ENCODE measurements at regions not wholly inside any gene's neighbourhood (a gene's known extent, or its start where the extent isn't known, plus 50 kb on each side); places are given as distances from the start of the nearest gene placed in this dataset.

DNA sequence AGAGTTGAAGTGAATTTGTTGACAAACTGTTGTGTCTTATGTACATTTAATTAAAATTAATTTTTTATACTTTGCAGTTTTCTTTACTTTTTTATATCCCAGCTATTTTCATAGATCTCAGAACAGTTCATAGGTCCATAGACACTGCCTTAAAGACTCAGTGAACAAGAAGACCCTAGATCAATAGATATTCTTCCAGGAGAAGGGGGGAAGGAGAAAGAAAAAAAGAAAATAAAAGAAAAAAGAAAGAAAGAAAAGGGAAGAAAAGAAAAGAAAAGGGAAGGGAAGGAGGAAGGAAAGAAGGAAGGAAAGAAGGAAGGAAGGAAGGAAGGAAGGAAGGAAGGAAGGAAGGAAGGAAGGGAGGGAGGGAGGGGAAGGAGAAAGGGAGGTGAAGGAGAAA, 130.8 kb downstream of the MAFB start:
- DNase-seq (ENCODE audit: extremely low read depth in 1 of 11, low read depth in 9 of 11, low spot score in 4 of 11): no peak

DNA sequence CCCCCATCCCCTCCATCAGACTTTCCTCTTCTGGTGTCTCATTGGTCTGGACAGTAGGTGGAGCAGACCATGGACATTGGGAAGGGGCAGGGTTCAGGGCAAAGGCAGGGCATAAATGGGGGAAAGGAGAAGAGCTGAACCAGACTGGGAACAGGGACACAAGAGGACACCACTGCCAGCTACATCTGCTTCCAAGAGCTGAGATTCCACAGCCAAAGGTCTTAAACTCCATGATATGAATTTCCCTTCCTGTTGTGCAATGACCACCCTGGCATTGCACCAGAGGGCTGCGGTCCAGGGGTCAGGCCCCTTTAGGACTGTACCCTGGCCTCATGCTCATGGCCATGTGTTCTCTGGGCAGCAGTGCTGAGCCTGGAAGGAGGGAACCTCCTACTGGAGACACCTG, 137.9 kb downstream of the MAFB start:
- no peak for DNase-seq (ENCODE audit: extremely low read depth in 1 of 11, low read depth in 9 of 11, low spot score in 4 of 11)

DNA sequence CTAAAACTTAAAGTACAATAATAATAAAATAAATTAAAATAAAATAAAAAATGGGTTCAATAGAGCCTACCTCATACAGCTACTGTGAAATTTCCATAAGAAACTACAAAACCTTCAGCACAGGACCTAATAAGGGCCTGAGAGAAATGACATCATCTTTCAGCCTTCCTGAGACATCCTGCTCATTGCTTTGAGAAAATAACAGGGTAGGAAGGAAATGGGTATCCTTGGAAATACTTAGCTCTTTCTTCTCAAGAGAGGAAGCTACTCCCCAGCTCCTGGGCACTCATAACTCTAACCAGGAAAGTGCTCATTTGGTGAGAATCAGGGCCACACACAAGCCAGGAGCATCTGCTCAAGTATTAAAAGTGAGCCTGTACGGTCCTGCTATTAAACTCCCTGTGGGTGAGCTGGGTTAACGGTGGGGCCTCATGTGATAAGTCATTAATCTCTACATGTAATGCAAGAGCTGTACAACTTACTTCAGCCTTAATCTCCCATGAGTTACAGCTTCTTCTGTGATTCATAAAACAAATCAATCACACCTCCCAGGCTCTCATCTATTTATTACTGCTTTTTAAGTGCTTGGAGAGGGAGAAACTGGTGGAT, 141.4 kb downstream of the MAFB start:
- no peak for DNase-seq (ENCODE audit: extremely low read depth in 1 of 11, low read depth in 9 of 11, low spot score in 4 of 11)

DNA sequence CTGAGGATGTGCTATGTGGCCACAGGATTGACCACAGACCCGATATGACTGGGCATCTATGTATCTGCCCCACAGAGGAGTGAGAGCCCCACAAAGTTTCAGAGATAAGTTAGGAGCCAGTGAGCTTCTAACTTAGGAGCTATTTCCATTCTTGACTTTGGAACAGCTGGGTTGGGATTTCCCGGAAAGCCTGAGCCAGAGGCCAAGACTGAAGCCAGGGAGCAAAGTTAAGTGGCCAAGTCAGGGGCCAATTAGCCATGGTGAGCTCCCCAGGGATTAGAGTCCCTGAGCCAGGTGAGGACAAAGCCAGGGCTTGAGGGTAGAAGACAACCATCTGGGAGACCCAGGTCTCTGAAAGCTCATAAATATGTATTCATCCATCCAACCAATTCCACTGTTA, 143.6 kb downstream of the MAFB start:
- DNase-seq (ENCODE audit: extremely low read depth in 1 of 11, low read depth in 9 of 11, low spot score in 4 of 11): no peak

DNA sequence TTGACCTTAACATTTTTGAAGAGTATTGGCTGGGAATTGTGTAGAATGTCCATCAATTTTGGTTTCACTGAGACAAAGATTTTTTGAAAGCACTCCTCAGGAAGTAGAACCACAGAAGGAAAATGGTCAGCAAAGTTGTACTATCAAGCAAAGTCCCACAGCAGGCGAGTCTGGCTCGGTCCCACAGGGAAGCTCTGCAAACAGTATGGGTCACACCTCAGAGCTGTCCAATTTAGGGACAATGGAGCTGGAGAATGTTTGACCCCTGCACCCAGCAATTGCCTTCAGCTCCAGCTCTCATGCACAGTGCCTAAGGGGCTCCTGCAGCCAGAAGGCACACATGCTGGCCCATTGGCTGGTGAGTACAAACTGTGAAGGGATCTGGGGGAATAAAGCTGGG, 147.0 kb downstream of the MAFB start:
- no peak for DNase-seq (ENCODE audit: extremely low read depth in 1 of 11, low read depth in 9 of 11, low spot score in 4 of 11)

DNA sequence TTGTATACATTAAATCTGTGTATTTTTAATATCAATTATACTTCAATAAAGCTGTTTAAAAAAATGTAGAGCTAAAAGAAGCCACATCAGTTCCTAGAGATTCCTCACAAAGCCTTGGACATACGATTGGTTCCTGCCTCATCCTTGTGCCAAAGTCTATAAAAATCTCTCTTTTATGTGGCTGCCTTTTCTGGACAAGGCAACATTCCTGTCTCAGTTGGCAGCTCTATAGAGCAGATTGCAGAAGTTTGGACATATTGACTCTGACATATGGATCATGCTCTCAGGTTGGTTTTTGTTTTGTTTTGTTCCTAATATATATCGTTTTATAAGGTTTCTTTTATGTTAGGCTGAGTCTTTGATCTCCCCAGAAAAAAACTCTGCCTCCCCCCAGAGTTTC, 148.9 kb downstream of the MAFB start:
- DNase-seq (ENCODE audit: extremely low read depth in 1 of 11, low read depth in 9 of 11, low spot score in 4 of 11): no peak

DNA sequence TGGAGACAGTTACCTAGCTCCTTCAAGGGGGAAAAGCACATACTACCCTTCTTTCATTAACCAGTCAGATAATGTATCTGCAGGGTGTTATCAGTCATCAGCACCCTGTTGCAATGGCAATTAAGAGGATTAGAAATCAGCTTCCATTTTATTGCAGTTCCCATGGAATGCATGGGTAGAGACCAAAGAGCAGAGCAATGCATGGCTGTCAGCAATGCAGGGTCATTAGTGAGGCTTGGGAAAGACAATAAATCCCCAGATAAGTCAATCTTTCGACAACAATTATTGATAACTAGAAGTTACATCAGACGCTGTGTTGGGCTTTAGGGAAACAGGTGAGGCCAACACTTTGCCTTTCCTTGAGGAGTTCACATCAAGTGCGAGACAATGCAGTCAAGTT, 150.9 kb downstream of the MAFB start:
- DNase-seq (ENCODE audit: extremely low read depth in 1 of 11, low read depth in 9 of 11, low spot score in 4 of 11): no peak

DNA sequence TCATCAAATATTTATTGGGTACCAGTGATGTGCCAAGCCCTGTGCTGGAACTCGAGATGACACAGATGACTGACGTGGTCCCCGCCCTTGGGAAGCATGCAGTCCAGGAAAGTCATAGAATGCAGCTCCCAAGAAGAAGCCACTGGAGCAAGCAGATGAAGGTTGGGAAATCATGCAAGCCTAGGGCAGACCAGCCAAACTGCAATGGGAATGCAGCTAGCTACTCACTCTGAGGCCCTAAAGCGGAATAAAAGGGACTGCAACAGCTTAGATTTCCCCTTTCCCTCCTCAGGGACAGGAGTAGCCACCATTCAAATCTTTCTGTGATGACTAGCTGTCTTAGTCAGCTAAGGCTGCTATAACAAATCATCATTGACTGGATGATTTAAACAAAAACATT, 152.2 kb downstream of the MAFB start:
- no peak for DNase-seq (ENCODE audit: extremely low read depth in 1 of 11, low read depth in 9 of 11, low spot score in 4 of 11)

DNA sequence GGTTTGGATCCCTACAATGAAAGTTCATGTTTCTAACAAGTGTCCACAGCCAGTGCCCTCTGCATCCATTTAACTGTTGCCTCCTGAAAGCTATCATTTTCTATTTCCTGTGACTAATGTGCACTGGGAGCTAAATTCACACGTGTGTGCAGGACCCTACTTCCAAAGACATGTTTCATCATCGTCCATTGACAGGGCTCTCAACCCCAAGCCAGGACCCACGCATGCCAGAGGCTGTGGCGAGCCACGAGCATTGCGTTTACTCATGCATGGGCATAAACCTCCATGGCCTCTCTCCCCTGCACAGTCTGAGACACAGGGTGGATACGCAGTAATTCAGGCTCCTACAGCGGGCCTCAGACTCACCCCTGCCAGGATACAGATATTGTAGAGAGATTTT, 153.2 kb downstream of the MAFB start:
- DNase-seq (ENCODE audit: extremely low read depth in 1 of 11, low read depth in 9 of 11, low spot score in 4 of 11): no peak

DNA sequence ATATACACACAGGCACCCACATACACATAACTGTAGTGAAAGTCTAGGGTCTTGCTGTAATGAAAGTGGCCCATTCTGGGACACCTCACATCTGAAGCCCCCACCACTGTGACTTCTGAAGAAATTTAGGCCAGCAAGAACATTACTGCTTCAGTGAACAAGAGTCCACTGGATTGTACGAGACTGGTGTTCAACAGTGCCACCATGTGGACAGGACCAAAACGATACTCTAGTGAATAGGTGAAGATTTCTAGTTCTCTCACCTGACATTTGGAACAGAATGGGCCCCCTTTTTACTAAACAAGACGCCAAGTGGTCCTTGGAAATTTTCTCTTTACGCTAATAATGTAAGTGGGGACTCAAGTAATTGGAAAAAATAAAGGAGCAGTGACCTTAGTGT, 156.9 kb downstream of the MAFB start:
- no peak for DNase-seq (ENCODE audit: extremely low read depth in 1 of 11, low read depth in 9 of 11, low spot score in 4 of 11)

DNA sequence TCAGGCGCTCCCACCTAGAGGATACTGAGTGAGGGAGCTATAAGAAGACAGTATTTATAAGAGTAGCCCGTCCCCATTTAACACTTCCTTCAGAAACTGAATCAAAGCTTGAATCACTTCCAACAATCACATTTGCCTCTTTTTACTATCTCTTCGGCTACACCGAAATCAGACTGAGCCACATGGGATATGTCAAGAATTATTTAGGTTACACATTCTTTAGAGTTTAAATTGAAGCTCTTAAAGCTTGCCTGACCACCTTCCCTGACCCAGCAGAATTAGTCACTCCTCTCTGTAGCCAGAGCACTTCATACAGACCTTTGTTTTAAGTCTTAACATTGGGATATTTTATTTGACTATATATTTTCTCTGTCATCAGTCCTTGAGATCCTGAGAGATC, 163.7 kb downstream of the MAFB start:
- no peak for DNase-seq (ENCODE audit: extremely low read depth in 1 of 11, low read depth in 9 of 11, low spot score in 4 of 11)

DNA sequence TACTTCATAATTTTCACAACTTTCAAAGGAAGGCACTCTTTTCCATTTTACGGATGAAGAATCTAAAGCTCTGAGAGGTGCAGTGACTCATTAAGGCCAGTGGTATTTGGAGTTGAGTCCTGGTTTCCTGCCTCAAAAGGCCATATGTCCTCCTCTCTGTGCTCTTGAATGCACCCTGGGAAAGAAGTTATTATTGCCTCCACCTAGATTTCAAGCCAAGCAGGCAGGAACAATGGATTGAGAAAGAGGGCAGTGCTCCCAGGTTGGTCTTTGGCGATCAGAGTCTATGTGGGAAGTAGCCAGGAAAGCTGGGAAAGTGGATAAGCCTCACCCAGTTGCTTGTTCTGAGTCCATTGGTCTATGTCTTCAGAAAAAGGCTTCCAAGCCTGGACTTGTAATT, 165.0 kb downstream of the MAFB start:
- no peak for DNase-seq (ENCODE audit: extremely low read depth in 1 of 11, low read depth in 9 of 11, low spot score in 4 of 11)

DNA sequence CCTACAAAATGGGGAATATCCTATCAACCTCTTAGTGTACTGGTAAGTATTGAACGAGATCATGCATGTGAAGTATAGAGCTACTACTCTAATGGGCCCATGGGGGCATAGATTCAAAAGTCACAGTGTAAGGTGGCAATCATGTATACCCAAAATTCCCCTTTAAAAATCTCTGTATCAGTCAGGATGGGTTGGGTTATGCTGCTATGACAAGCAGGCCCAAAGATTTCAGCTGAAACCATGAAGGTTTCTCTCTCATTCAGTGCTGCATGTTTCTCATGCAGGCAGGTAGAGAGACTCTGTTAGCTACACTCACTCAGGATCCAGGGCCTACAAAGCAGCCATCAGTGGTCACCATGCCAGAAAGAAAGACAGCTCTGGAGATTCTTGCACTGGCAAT, 166.6 kb downstream of the MAFB start:
- no peak for DNase-seq (ENCODE audit: extremely low read depth in 1 of 11, low read depth in 9 of 11, low spot score in 4 of 11)

DNA sequence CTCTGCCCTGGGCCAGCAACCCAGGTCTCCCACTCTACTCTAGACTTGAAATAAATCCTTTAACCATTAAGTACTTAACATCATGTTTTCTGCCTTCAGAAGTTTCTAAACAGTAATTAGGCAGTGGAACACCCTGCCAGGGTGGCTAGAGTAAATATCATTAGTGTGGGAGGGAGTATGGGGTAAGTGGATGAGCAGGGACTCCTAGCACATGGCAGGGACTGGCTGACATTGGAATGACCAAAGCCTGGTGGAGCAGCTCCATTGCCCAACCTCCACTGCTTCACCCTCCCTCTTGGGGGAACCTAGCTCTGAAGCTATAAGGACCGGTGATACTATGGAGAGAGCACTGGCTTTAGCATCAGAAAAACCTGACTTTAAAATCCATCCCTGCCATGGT, 167.1 kb downstream of the MAFB start:
- DNase-seq (ENCODE audit: extremely low read depth in 1 of 11, low read depth in 9 of 11, low spot score in 4 of 11): no peak

DNA sequence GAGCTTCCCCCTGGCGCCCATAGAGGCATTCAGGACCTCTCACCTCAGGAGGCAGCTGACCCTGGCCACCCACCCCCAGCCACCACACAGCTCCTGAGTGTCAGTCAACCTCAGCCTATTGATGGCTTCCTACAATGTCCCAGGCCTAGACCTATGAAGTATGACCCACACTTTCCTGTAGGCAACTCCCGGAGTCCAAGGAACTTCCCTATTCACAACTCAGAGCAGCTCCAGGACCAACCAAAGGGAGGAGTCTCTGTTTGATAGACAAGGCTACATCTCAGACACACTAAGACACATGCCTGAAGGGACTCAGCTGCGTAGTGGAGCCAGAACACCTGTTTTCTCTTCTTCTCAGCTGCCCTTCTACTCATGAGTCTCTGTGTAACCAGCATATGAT, 169.1 kb downstream of the MAFB start:
- DNase-seq (ENCODE audit: extremely low read depth in 1 of 11, low read depth in 9 of 11, low spot score in 4 of 11): no peak

DNA sequence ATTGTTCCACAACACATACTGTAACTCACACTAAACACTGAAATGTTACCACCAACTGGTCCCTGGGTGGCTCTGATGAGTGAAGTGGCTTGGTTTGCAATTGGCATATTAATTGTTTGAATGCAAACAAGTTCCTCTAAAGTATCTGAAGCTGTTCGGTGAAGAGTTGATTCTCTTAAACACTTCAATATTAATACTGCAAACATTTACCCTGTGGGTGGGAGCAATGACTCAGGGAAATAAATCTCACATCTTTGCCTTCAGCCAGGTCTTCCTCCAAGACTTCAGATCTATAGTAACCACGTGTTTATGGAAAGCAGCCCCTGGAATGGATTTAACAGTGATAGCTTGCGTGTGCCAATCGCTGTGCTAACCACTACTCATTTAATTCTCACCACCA, 176.0 kb downstream of the MAFB start:
- DNase-seq (ENCODE audit: extremely low read depth in 1 of 11, low read depth in 9 of 11, low spot score in 4 of 11): no peak

DNA sequence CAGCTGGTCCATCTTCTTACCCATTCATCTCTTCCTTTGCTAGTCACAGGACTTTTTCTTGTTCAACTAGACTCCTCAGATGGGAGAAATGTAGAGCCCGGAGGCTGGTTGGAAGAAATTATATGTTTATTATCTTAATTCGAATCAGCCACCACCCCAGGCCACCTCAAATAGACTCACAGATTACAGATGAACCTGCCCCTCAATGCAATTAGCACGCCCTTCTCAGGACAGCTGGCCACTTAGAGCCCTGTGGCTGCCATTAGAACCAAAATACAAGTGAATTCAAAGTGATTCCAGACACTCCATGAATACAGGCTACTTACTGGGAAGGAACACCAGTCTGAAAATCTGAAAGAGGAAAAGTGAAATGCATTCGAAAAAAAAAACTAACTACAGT, 176.4 kb downstream of the MAFB start:
- no peak for DNase-seq (ENCODE audit: extremely low read depth in 1 of 11, low read depth in 9 of 11, low spot score in 4 of 11)

DNA sequence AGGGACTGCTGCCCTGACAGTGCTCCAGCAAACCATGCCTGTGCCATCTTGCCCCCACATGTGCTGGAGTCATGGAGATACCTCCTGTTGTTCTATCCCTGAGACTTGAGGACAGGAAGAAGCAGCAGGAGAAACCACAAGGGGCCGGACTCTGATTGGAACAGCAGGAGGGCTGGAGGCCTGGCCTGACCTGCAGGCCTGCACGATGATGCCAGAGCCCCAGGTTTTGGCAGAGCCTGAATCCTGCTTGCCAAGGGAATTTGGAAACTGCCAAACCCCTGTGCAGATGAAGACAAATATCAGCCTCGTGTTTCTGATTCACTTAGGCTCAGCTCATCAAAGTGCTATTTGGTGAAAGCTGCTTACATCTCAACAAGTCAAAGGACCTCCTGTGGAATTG, 177.6 kb downstream of the MAFB start:
- DNase-seq (ENCODE audit: extremely low read depth in 1 of 11, low read depth in 9 of 11, low spot score in 4 of 11): no peak

DNA sequence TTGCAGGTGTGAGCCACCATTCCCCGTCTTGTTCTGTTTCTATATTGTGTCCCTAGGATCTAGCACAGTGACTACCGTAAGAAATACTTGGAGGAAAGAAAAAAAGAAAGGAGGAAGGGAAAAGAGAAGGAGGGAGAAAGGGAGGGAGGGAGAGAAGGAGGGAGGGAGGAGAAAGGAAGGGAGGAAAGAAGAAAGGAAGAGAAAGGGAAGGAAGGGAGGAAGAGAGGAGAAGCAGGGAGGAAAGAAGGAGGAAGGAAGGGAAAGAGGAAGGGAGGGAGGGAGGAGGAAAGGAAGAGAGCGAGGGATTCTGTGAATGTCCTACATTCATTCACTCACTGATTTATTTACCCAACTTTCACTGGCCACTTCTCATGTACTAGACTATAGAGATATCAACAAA, 178.4 kb downstream of the MAFB start:
- DNase-seq (ENCODE audit: extremely low read depth in 1 of 11, low read depth in 9 of 11, low spot score in 4 of 11): no peak

DNA sequence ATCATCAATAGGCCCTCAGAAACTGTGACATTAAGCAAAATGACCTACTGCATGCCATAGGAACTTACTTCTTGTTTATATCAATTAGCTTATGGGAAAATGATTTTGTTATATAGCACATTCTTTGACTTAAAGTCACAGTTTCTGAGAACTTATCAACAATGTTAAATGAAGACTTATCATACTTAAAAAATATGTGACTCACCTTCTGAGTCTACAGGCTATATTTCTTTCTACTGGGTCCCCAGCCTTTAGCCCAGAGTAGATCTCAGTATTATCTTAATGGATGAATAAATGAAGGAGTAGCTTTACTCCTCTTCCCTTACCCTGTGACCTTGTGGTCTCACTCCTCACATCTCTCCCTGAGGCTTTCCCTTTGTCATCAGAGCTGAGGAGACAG, 180.2 kb downstream of the MAFB start:
- DNase-seq (ENCODE audit: extremely low read depth in 1 of 11, low read depth in 9 of 11, low spot score in 4 of 11): no peak

DNA sequence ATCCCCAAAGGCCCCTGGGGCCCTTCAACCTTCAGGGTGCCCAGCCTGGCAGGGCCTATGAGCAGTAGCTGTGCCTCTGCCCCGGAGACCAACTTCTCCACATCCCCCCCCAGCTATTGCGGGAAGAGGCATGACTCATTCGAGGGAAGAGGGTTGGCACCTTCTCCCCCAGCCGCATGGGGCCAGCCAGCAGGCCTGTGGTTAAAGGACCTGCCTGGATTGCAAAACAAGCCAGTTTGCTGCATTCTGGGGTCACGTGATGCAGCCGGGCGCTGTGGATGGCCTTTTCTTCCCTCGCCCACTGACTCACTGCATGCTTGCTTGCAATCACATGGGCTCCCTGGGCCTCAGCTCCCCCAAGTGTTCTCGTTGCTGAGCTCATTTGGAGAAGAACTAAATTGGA, 182.5 kb downstream of the MAFB start:
- DNase-seq (ENCODE audit: extremely low read depth in 1 of 11, low read depth in 9 of 11, low spot score in 4 of 11): no peak

DNA sequence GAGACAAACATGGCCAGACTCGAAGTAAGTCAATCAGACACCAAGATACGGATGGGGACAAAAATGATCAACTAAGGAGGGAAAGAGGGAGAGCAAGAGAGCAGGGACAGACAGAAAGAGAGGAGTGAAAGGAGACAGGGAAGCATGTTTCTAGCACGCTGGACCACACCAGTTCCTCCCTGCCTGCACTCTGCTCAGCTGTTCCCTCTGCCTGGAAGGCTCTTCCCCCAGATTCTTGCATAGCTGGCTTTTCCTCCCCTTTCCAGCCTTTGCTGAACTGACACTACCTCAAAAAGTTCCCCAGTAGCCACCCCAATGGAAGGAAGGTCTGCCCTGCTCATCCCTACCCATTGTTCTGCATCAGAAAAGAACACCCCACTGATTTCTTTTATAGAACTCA, 185.9 kb downstream of the MAFB start:
- DNase-seq (ENCODE audit: extremely low read depth in 1 of 11, low read depth in 9 of 11, low spot score in 4 of 11): no peak

All from renal cortex interstitium (tissue), 11 donors.